ENCODE measurements at regions not wholly inside any gene's neighbourhood (a gene's known extent, or its start where the extent isn't known, plus 50 kb on each side); places are given as distances from the start of the nearest gene placed in this dataset.

DNA sequence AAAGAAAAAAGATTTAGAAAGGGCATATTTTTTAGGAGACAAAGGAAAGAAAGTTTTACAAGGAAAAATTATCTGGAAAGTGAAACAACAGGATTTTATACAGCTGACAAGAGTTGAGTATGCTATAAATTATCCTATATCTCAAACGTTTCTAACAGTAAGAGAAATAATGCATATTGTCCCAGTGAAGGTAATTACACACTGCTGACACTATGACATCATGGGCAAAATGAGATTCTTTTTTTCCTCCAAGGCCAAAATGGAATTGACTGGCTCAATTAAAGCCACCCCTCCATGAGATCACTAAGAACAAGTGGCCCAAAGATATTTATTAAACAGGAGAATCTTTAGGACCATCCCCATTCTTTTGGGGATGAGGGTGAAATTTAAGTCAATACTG, 72.0 kb upstream of the CDIN1 start:
- no peak for FAIRE-seq
- Histone ChIP-seq H3K9me3 (ENCODE audit: low read length) (no peaks in the 10 kb centered on the region), H3K79me2 (ENCODE audit: insufficient read depth, low read length) (no peaks in the 10 kb centered on the region), H3K9ac (ENCODE audit: insufficient read depth, low read depth, low read length) (no peak overlapping the region), H2AFZ (ENCODE audit: low read length) (no peak overlapping the region), H3K27me3 (ENCODE audit: control insufficient read depth in 1 of 2, insufficient read depth in 2 of 2, low read length in 2 of 2) (peaks cover 0 to 63% of the 10 kb centered on the region in 2 experiments; a peak in 3 of 5 replicates), H3K27ac (ENCODE audit: extremely low read length, insufficient read depth, low read length) (no peak overlapping the region), H3K36me3 (replicated peaks in 1 of 2; ENCODE audit: control insufficient read depth in 1 of 2, insufficient read depth in 2 of 2, low read length in 2 of 2) (no peaks in the 10 kb centered on the region), H3K4me3 (replicated peaks in 1 of 3; ENCODE audit: insufficient read depth in 1 of 3, low read depth in 2 of 3, low read length in 3 of 3) (no peak overlapping the region), H4K20me1 (ENCODE audit: insufficient read depth, low read length) (peaks cover 5% of the 10 kb centered on the region; the same call in 1 of the 2 replicates), H3K4me1 (ENCODE audit: insufficient read depth, low read length) (peaks cover 38% of the 10 kb centered on the region), H3K4me2 (ENCODE audit: low read depth, low read length) (no peak overlapping the region)
- intact Hi-C loops (cut with micrococcal nuclease; ENCODE audit: unreplicated experiment): loop anchor here (2.0 to 10.0 kb wide), 3 partner anchors 71 to 467 kb away; partner anchors contain the start of gene CDIN1
- ChIA-PET POLR2A (no interaction called here), CTCF (ENCODE audit: low intra/inter-chr PET ratio, low total read pairs) (no interaction called here)
- DNase-seq (ENCODE audit: low spot score): no peak
- peak; percentile 25; the same call in 1 of the 2 replicates for TF ChIP-seq CBX2 (IDR thresholded peaks at IDR 0.05; ENCODE audit: low read depth, low read length)
- no peak for TF ChIP-seq CBX2 (CRISPR knock-in tag; IDR thresholded peaks at IDR 0.05; ENCODE audit: low read depth)
- no peak for TF ChIP-seq ZNF552 (CRISPR knock-in tag; IDR thresholded peaks at IDR 0.05; ENCODE audit: borderline replicate concordance)
- TF ChIP-seq ATF7 (IDR thresholded peaks at IDR 0.05): peak; percentile 28
- TF ChIP-seq ATF7 (CRISPR knock-in tag; IDR thresholded peaks at IDR 0.05): no peak
- ATAC-seq: no peak
- in situ Hi-C loops (cut with HindIII; ENCODE audit: extremely low pct_ligation_motif_present, low pct_unique_long_range_greater_than_20kb): loop anchor here (10.0 to 25.0 kb wide), 2 partner anchors 597 to 1380 kb away; partner anchors contain the start of gene MEIS2
- no TSS peak for BruUV-seq (replicated peaks)
- 0% methylated on average over 1 of the region's 1 CpG for WGBS (ENCODE audit: low lambda C conversion rate)

DNA sequence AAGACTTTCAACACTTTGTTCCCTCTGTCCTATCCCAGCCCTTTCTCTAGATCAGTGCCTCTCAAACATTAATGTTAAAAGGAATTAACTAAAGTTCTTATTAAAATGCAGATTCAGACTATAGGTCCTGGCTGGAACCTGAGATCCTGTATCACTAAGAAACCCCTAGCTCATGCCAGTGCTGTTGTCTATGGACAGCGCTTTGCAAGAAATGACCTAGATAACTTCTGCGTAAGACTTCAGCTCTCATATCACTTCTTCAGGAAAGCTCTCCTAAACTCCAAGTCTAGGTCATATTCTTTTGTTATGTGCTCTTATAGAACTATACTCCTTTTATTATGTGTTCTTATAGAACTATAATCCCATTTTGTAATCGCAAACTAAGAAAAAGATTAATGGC, 67.8 kb upstream of the CDIN1 start:
- ChIA-PET CTCF (ENCODE audit: low intra/inter-chr PET ratio, low total read pairs) (no interaction called here), POLR2A (no interaction called here)
- no peak overlapping the region for H3K27ac ChIP-seq (ENCODE audit: extremely low read length, insufficient read depth, low read length)
- H3K27me3 ChIP-seq (ENCODE audit: control insufficient read depth in 1 of 2, insufficient read depth in 2 of 2, low read length in 2 of 2): peaks cover 0 to 56% of the 10 kb centered on the region in 2 experiments; a peak in 4 of 5 replicates
- TF ChIP-seq RBM39 (IDR thresholded peaks at IDR 0.05; ENCODE audit: low read depth, low read length, poor library complexity, severe bottlenecking) (no peak), KDM5A (IDR thresholded peaks at IDR 0.05; ENCODE audit: borderline replicate concordance, low read length) (no peak), NFE2L1 (CRISPR knock-in tag; IDR thresholded peaks at IDR 0.05; ENCODE audit: borderline replicate concordance) (no peak), ATF7 (IDR thresholded peaks at IDR 0.05) (no peak), ATF7 (CRISPR knock-in tag; IDR thresholded peaks at IDR 0.05) (no peak), ATM (IDR thresholded peaks at IDR 0.05; ENCODE audit: borderline replicate concordance) (no peak), JDP2 (CRISPR knock-in tag; IDR thresholded peaks at IDR 0.05; ENCODE audit: borderline replicate concordance) (no peak), GATAD1 (CRISPR knock-in tag; IDR thresholded peaks at IDR 0.05) (no peak), TRIM24 (CRISPR knock-in tag; IDR thresholded peaks at IDR 0.05) (no peak), ZNF670 (CRISPR knock-in tag; IDR thresholded peaks at IDR 0.05; ENCODE audit: borderline replicate concordance) (no peak), FOXK1 (CRISPR knock-in tag; IDR thresholded peaks at IDR 0.05; ENCODE audit: borderline replicate concordance, low read depth) (no peak), LCORL (IDR thresholded peaks at IDR 0.05) (no peak), LCORL (CRISPR knock-in tag; IDR thresholded peaks at IDR 0.05) (no peak)
- TF ChIP-seq, protein P1, sequence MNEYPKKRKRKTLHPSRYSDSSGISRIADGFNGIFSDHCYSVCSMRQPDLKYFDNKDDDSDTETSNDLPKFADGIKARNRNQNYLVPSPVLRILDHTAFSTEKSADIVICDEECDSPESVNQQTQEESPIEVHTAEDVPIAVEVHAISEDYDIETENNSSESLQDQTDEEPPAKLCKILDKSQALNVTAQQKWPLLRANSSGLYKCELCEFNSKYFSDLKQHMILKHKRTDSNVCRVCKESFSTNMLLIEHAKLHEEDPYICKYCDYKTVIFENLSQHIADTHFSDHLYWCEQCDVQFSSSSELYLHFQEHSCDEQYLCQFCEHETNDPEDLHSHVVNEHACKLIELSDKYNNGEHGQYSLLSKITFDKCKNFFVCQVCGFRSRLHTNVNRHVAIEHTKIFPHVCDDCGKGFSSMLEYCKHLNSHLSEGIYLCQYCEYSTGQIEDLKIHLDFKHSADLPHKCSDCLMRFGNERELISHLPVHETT (CRISPR knock-in tag; conservative IDR thresholded peaks at IDR 0.05): no peak
- 84% methylated on average over 3 of the region's 3 CpGs for WGBS (ENCODE audit: low lambda C conversion rate)
- no peaks in the 10 kb centered on the region for H3K9me3 ChIP-seq (ENCODE audit: low read length)
- DNase-seq (ENCODE audit: low spot score): no peak
- intact Hi-C loops (cut with micrococcal nuclease; ENCODE audit: unreplicated experiment) (no loop called here), in situ Hi-C loops (cut with HindIII; ENCODE audit: extremely low pct_ligation_motif_present, low pct_unique_long_range_greater_than_20kb) (loop anchor here (25.0 kb wide), 1 partner anchor 1376 kb away; no protein-coding TSS in a partner anchor)
- H4K20me1 ChIP-seq (ENCODE audit: insufficient read depth, low read length): no peaks in the 10 kb centered on the region; the same call in 1 of the 2 replicates
- no peak overlapping the region for H2AFZ ChIP-seq (ENCODE audit: low read length)
- H3K4me3 ChIP-seq (replicated peaks in 1 of 3; ENCODE audit: insufficient read depth in 1 of 3, low read depth in 2 of 3, low read length in 3 of 3): no peak overlapping the region
- H3K9ac ChIP-seq (ENCODE audit: insufficient read depth, low read depth, low read length): no peak overlapping the region
- H3K79me2 ChIP-seq (ENCODE audit: insufficient read depth, low read length): no peaks in the 10 kb centered on the region
- no peak for ATAC-seq
- H3K36me3 ChIP-seq (replicated peaks in 1 of 2; ENCODE audit: control insufficient read depth in 1 of 2, insufficient read depth in 2 of 2, low read length in 2 of 2): no peaks in the 10 kb centered on the region
- FAIRE-seq: no peak
- no peak overlapping the region for H3K4me2 ChIP-seq (ENCODE audit: low read depth, low read length)
- no TSS peak for BruUV-seq (replicated peaks)
- H3K4me1 ChIP-seq (ENCODE audit: insufficient read depth, low read length): peaks cover 13% of the 10 kb centered on the region

All from HepG2 (cell line).